ENCODE measurements at regions not wholly inside any gene's neighbourhood (a gene's known extent, or its start where the extent isn't known, plus 50 kb on each side); places are given as distances from the start of the nearest gene placed in this dataset.

DNA sequence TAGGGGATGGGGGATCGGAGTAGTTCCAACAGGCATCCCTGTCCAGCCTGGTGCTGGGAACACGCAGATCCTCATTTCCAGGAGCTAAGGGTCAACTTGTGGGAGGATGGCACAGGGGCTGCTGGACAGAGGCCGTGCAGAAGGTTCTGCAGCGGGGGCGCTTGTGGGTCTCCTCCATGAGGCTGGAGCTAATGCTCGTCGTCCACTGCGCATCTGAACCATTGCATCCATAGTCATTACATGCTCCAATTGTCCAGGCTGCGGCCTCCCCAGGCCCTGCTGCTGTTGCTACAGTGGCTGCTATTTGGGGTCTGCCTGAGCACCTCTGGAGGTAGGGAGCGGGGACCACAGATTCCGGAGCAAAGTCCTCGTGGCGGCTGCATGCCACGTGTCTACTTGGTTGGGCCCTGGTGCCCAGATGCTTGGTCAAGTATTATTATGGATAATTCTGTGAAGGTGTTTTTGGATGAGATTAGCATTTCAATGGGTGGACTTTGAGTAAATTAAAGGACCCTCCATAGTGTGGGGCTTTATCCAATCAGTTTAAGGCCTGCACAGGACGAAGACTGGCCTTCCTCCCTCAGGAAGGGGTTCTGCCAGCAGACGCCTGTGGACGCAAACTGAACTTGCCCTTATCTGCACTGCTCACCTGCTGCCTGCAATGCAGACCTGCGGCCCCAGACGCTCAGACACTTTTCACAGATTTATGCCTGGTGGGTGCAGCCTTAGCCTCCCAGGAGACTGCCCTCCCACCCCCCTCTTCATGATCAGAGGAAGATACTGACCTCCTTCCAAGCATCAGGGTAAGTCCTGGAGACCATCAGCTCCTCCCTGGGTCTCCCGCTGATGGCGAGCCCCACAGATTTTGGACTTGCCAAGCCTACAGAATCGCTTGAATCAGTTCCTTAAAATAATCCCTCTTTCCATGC lies 127.5 kb upstream of the IRX4 start:
- H3K27ac ChIP-seq (ENCODE audit: low read depth, low read length): no peak overlapping the region

GRCh38 chr5:2008851-2009629 lies 126.3 kb upstream of the IRX4 start:
- Histone ChIP-seq H3K36me3 (ENCODE audit: control insufficient read depth, insufficient read depth, low read length) (no peaks in the 10 kb centered on the region), H3K27me3 (ENCODE audit: control insufficient read depth, insufficient read depth, low read length) (no peaks in the 10 kb centered on the region), H3K4me1 (ENCODE audit: control insufficient read depth, insufficient read depth, low read length) (no peaks in the 10 kb centered on the region), H3K27ac (ENCODE audit: low read depth, low read length) (no peak overlapping the region), H3K9me3 (ENCODE audit: control insufficient read depth, insufficient read depth, low read length) (no peaks in the 10 kb centered on the region), H3K4me3 (ENCODE audit: low read depth, low read length) (no peak overlapping the region), H3K9ac (ENCODE audit: low read depth, low read length) (no peak overlapping the region)

More for the DNA sequence above, 127.5 kb upstream of the IRX4 start:
- no peak overlapping the region for H3K9ac ChIP-seq (ENCODE audit: low read depth, low read length)
- H3K9me3 ChIP-seq (ENCODE audit: control insufficient read depth, insufficient read depth, low read length): no peaks in the 10 kb centered on the region
- H3K4me1 ChIP-seq (ENCODE audit: control insufficient read depth, insufficient read depth, low read length): no peaks in the 10 kb centered on the region
- no peaks in the 10 kb centered on the region for H3K36me3 ChIP-seq (ENCODE audit: control insufficient read depth, insufficient read depth, low read length)
- no peak overlapping the region for H3K4me3 ChIP-seq (ENCODE audit: low read depth, low read length)
- no peaks in the 10 kb centered on the region for H3K27me3 ChIP-seq (ENCODE audit: control insufficient read depth, insufficient read depth, low read length)

GRCh38 chr5:2007878-2008501 lies 125.3 kb upstream of the IRX4 start:
- H3K9ac ChIP-seq (ENCODE audit: low read depth, low read length): no peak overlapping the region; the same call in 1 of the 2 replicates
- H3K9me3 ChIP-seq (ENCODE audit: control insufficient read depth, insufficient read depth, low read length): no peaks in the 10 kb centered on the region
- no peaks in the 10 kb centered on the region for H3K27me3 ChIP-seq (ENCODE audit: control insufficient read depth, insufficient read depth, low read length)
- H3K4me1 ChIP-seq (ENCODE audit: control insufficient read depth, insufficient read depth, low read length): no peaks in the 10 kb centered on the region
- H3K4me3 ChIP-seq (ENCODE audit: low read depth, low read length): no peak overlapping the region
- no peaks in the 10 kb centered on the region for H3K36me3 ChIP-seq (ENCODE audit: control insufficient read depth, insufficient read depth, low read length)
- no peak overlapping the region for H3K27ac ChIP-seq (ENCODE audit: low read depth, low read length)

GRCh38 chr5:2007496-2007877 lies 124.8 kb upstream of the IRX4 start:
- Histone ChIP-seq H3K9ac (ENCODE audit: low read depth, low read length) (no peak overlapping the region), H3K27me3 (ENCODE audit: control insufficient read depth, insufficient read depth, low read length) (no peaks in the 10 kb centered on the region), H3K36me3 (ENCODE audit: control insufficient read depth, insufficient read depth, low read length) (no peaks in the 10 kb centered on the region), H3K27ac (ENCODE audit: low read depth, low read length) (no peak overlapping the region), H3K4me3 (ENCODE audit: low read depth, low read length) (no peak overlapping the region), H3K4me1 (ENCODE audit: control insufficient read depth, insufficient read depth, low read length) (no peaks in the 10 kb centered on the region), H3K9me3 (ENCODE audit: control insufficient read depth, insufficient read depth, low read length) (no peaks in the 10 kb centered on the region)

DNA sequence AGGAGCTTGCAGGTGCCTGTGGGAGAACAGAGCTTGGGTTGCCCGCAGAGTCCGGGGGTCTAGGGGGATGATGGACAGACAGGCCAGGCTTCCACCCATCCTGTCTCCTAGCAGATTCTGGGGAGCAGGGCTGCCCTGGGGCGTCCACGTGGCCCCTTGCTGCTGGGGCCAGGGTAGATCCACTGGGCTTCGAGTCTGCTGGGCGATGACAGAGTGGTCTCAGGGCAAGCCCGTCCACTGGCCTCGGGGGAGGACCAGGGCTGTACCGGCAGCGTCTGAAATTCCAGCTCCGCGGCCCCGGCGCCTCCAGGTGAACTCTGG lies 124.2 kb upstream of the IRX4 start:
- H3K4me1 ChIP-seq (ENCODE audit: control insufficient read depth, insufficient read depth, low read length): no peaks in the 10 kb centered on the region
- H3K9ac ChIP-seq (ENCODE audit: low read depth, low read length): no peak overlapping the region
- no peak overlapping the region for H3K27ac ChIP-seq (ENCODE audit: low read depth, low read length)
- H3K27me3 ChIP-seq (ENCODE audit: control insufficient read depth, insufficient read depth, low read length): no peaks in the 10 kb centered on the region
- H3K4me3 ChIP-seq (ENCODE audit: low read depth, low read length): no peak overlapping the region
- H3K9me3 ChIP-seq (ENCODE audit: control insufficient read depth, insufficient read depth, low read length): no peaks in the 10 kb centered on the region
- no peaks in the 10 kb centered on the region for H3K36me3 ChIP-seq (ENCODE audit: control insufficient read depth, insufficient read depth, low read length)

GRCh38 chr5:2006193-2006970 lies 123.7 kb upstream of the IRX4 start:
- no peak overlapping the region for H3K4me3 ChIP-seq (ENCODE audit: low read depth, low read length)
- H3K9me3 ChIP-seq (ENCODE audit: control insufficient read depth, insufficient read depth, low read length): no peaks in the 10 kb centered on the region
- H3K4me1 ChIP-seq (ENCODE audit: control insufficient read depth, insufficient read depth, low read length): no peaks in the 10 kb centered on the region
- H3K27me3 ChIP-seq (ENCODE audit: control insufficient read depth, insufficient read depth, low read length): no peaks in the 10 kb centered on the region
- H3K9ac ChIP-seq (ENCODE audit: low read depth, low read length): no peak overlapping the region
- no peaks in the 10 kb centered on the region for H3K36me3 ChIP-seq (ENCODE audit: control insufficient read depth, insufficient read depth, low read length)
- H3K27ac ChIP-seq (ENCODE audit: low read depth, low read length): no peak overlapping the region

DNA sequence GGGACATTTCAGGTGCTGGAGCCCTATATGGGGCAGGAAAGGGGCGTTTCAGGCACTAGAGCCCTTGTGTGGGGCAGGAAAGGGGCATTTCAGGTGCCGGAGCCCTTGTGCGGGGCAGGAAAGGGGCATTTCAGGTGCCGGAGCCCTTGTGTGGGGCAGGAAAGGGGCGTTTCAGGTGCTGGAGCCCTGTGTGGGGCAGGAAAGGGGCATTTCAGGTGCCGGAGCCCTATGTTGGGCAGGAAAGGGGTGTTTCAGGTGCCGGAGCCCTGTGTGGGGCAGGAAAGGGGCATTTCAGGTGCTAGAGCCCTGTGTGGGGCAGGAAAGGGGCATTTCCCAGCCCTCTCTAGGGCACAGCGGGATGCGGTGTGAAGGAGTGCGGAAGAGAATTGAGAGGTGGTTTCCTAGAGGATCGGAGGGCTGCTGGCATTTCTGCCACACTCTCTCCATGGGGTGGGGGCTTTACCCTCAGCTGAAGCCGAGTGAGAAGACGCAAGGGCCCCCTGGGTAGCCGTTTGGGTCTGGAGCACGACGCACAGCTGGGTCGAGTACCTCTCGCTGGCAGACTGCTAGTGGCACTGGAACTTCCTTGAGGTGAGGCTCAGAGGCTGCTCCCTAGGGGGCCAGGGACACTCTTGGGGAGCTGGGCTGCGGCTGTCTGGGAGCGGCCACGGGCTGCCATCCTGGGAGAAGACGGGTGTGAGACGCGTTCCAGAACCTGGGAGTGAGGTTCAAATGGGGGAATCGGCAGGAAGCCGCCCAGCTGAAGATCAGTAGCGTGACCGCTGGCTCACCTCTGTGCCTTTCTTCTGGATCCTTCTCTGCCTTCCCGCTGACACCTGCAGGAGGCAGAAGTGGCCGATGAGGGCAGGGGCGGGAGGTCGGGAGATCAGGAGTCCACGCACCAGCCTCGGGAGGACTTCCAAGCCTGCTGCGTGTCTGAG lies 122.6 kb upstream of the IRX4 start:
- Histone ChIP-seq H3K27ac (ENCODE audit: low read depth, low read length) (no peak overlapping the region), H3K9me3 (ENCODE audit: control insufficient read depth, insufficient read depth, low read length) (no peaks in the 10 kb centered on the region), H3K9ac (ENCODE audit: low read depth, low read length) (no peak overlapping the region), H3K4me1 (ENCODE audit: control insufficient read depth, insufficient read depth, low read length) (no peaks in the 10 kb centered on the region), H3K4me3 (ENCODE audit: low read depth, low read length) (no peak overlapping the region), H3K36me3 (ENCODE audit: control insufficient read depth, insufficient read depth, low read length) (no peaks in the 10 kb centered on the region), H3K27me3 (ENCODE audit: control insufficient read depth, insufficient read depth, low read length) (no peaks in the 10 kb centered on the region)

- no peak overlapping the region for H3K9ac ChIP-seq (ENCODE audit: low read depth, low read length)
- H3K27me3 ChIP-seq (ENCODE audit: control insufficient read depth, insufficient read depth, low read length): no peaks in the 10 kb centered on the region
- no peaks in the 10 kb centered on the region for H3K9me3 ChIP-seq (ENCODE audit: control insufficient read depth, insufficient read depth, low read length)
- H3K4me3 ChIP-seq (ENCODE audit: low read depth, low read length): no peak overlapping the region
- 0 out of 2 replicates have a peak, but pooled peaks cover 3% of the 10 kb centered on the region for H3K4me1 ChIP-seq (ENCODE audit: control insufficient read depth, insufficient read depth, low read length)
- H3K27ac ChIP-seq (ENCODE audit: low read depth, low read length): no peak overlapping the region
- H3K36me3 ChIP-seq (ENCODE audit: control insufficient read depth, insufficient read depth, low read length): no peaks in the 10 kb centered on the region
Observed at GRCh38 chr5:2003690-2004365, 121.1 kb upstream of the IRX4 start.

DNA sequence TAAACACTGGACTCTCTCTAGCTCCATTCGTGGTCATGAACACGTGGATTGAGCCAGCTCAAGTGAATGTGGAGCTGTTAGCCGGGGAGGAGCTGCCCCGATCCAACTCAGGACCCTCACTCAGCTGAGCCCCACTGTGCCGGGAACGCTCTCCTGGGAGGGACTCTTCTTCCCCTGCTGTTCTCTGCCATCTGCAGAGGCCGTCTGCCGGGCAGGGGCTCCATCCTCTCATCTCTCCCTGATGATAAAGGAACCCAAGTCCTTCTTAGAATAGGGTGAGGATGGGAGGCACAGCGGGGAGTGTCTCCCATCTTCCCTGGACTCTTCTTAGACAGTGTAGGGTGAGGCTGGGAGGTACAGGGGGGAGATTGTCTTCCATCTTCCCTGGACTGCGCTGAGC lies 120.5 kb upstream of the IRX4 start:
- H3K4me3 ChIP-seq (ENCODE audit: low read depth, low read length): no peak overlapping the region
- no peak overlapping the region for H3K27ac ChIP-seq (ENCODE audit: low read depth, low read length)
- H3K27me3 ChIP-seq (ENCODE audit: control insufficient read depth, insufficient read depth, low read length): no peaks in the 10 kb centered on the region

More for the DNA sequence above, 120.5 kb upstream of the IRX4 start:
- 0 out of 2 replicates have a peak, but pooled peaks cover 3% of the 10 kb centered on the region for H3K4me1 ChIP-seq (ENCODE audit: control insufficient read depth, insufficient read depth, low read length)
- H3K9ac ChIP-seq (ENCODE audit: low read depth, low read length): no peak overlapping the region
- no peaks in the 10 kb centered on the region for H3K36me3 ChIP-seq (ENCODE audit: control insufficient read depth, insufficient read depth, low read length)
- H3K9me3 ChIP-seq (ENCODE audit: control insufficient read depth, insufficient read depth, low read length): no peaks in the 10 kb centered on the region
